ENCODE measurements at regions not wholly inside any gene's neighbourhood (a gene's known extent, or its start where the extent isn't known, plus 50 kb on each side); places are given as distances from the start of the nearest gene placed in this dataset.

- BruUV-seq (replicated peaks) = no TSS peak
- no peaks in the 10 kb centered on the region for H3K4me1 ChIP-seq (ENCODE audit: control insufficient read depth, insufficient read depth, low read length)
- in situ Hi-C loops (cut with HindIII; ENCODE audit: low pct_unique_long_range_greater_than_20kb, low sequenced_read_pairs) = no loop called here
- no peaks in the 10 kb centered on the region for H3K9me3 ChIP-seq (ENCODE audit: control insufficient read depth, insufficient read depth, low read depth, low read length)
- ChIA-PET POLR2A (no interaction called here), CTCF (no interaction called here)
- H3K27me3 ChIP-seq (ENCODE audit: control insufficient read depth, insufficient read depth, low read length) = no peaks in the 10 kb centered on the region
- ATAC-seq = no peak
- no peak overlapping the region for H3K27ac ChIP-seq (ENCODE audit: low read length)
- no peak overlapping the region for H3K4me3 ChIP-seq (ENCODE audit: low read depth in 2 of 2, low read length in 2 of 2)
- no peak for TF ChIP-seq TCF7L2 (IDR thresholded peaks at IDR 0.05; ENCODE audit: low read depth, low read length)
- TF ChIP-seq POLR2AphosphoS5 (IDR thresholded peaks at IDR 0.05; ENCODE audit: low read depth, low read length) = no peak
- TF ChIP-seq SIN3A (IDR thresholded peaks at IDR 0.05; ENCODE audit: borderline replicate concordance, insufficient read depth, low read depth, low read length) = no peak
- no peak for TF ChIP-seq REST (IDR thresholded peaks at IDR 0.05; ENCODE audit: insufficient read depth in 1 of 2, low read depth in 2 of 2, low read length in 1 of 2)
- TF ChIP-seq CTCF (IDR thresholded peaks at IDR 0.05) = no peak
- no peak for DNase-seq (ENCODE audit: low read depth, low spot score)
- no peaks in the 10 kb centered on the region for H3K36me3 ChIP-seq (ENCODE audit: control insufficient read depth, insufficient read depth, low read length)
- intact Hi-C loops (cut with micrococcal nuclease; ENCODE audit: unreplicated experiment) = loop anchor here (10.0 kb wide), 1 partner anchor 1057 kb away; no protein-coding TSS in a partner anchor
Observed at GRCh38 chr17:71477356-71477755, 643.5 kb upstream of the SOX9 start.

GRCh38 chr17:71480099-71480498 lies 640.7 kb upstream of the SOX9 start:
- H3K27ac ChIP-seq (ENCODE audit: low read length) = no peak overlapping the region
- no peaks in the 10 kb centered on the region for H3K9me3 ChIP-seq (ENCODE audit: control insufficient read depth, insufficient read depth, low read depth, low read length)
- no peak overlapping the region for H3K4me3 ChIP-seq (ENCODE audit: low read depth in 2 of 2, low read length in 2 of 2)
- in situ Hi-C loops (cut with HindIII; ENCODE audit: low pct_unique_long_range_greater_than_20kb, low sequenced_read_pairs) = no loop called here
- H3K36me3 ChIP-seq (ENCODE audit: control insufficient read depth, insufficient read depth, low read length) = no peaks in the 10 kb centered on the region
- H3K27me3 ChIP-seq (ENCODE audit: control insufficient read depth, insufficient read depth, low read length) = no peaks in the 10 kb centered on the region; the same call in 1 of the 2 replicates
- intact Hi-C loops (cut with micrococcal nuclease; ENCODE audit: unreplicated experiment) = no loop called here
- TF ChIP-seq CTCF (IDR thresholded peaks at IDR 0.05) = no peak
- no peak for TF ChIP-seq POLR2AphosphoS5 (IDR thresholded peaks at IDR 0.05; ENCODE audit: low read depth, low read length)
- TF ChIP-seq REST (IDR thresholded peaks at IDR 0.05; ENCODE audit: insufficient read depth in 1 of 2, low read depth in 2 of 2, low read length in 1 of 2) = no peak
- no peak for TF ChIP-seq TCF7L2 (IDR thresholded peaks at IDR 0.05; ENCODE audit: low read depth, low read length)
- no peak for TF ChIP-seq SIN3A (IDR thresholded peaks at IDR 0.05; ENCODE audit: borderline replicate concordance, insufficient read depth, low read depth, low read length)
- CTCF ChIA-PET = no interaction called here
- ATAC-seq (no peak), DNase-seq (ENCODE audit: low read depth, low spot score) (no peak)
- no peaks in the 10 kb centered on the region for H3K4me1 ChIP-seq (ENCODE audit: control insufficient read depth, insufficient read depth, low read length)
- POLR2A ChIA-PET = interaction anchor here (0.6 kb wide), 1 partner anchor 45 kb away, joined by 11 read pairs; no protein-coding TSS in a partner anchor
- no TSS peak for BruUV-seq (replicated peaks)

Data from Panc1 (cell line).